GM19025 (cell line): ENCODE measurements at regions not wholly inside any gene's neighbourhood (a gene's known extent, or its start where the extent isn't known, plus 50 kb on each side); places are given as distances from the start of the nearest gene placed in this dataset.

Experiments
- ATAC-seq: cut with Tn5 transposase; IDR thresholded peaks from one replicate; pipeline ENCODE4 v1.9.1; 2021; ENCODE audit warnings: mild to moderate bottlenecking, low read depth, moderate library complexity; ENCODE audit not compliant: unreplicated experiment

GRCh38 chr10:2145926-2146478 is 408.7 kb upstream of the ADARB2 start:
- no peak for ATAC-seq

- no peak for ATAC-seq
Observed at GRCh38 chr10:2145491-2145890, 408.2 kb upstream of the ADARB2 start.

GRCh38 chr10:2144584-2144983 is 407.3 kb upstream of the ADARB2 start:
- ATAC-seq, result no peak

DNA sequence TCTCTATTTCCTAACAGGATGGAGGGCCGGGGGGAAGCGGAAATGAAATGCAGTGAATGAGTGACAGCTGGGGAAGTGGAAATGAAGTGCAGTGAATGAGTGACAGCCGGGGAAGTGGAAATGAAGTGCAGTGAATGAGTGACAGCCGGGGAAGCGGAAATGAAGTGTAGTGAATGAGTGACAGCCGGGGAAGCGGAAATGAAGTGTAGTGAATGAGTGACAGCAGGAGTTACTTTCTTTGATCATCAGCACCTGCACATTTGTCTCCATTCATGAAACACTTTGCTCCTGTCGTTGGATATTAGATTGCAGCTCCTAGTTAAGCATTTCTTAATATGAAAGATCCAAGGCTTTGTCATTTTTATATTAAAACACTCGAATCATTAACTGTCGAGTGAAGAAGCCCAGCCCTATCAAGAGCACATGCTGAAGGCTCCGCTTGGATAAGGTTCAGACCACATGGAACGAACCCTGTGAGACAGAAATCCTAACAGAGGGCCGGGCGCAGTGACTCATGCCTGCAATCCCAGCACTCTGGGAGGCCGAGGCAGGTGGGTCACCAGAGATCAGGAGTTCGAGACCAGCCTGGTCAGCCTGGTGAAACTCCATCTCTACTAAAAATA is 406.0 kb upstream of the ADARB2 start:
- no peak for ATAC-seq

GRCh38 chr10:2139746-2140145 is 402.4 kb upstream of the ADARB2 start:
- no peak for ATAC-seq

DNA sequence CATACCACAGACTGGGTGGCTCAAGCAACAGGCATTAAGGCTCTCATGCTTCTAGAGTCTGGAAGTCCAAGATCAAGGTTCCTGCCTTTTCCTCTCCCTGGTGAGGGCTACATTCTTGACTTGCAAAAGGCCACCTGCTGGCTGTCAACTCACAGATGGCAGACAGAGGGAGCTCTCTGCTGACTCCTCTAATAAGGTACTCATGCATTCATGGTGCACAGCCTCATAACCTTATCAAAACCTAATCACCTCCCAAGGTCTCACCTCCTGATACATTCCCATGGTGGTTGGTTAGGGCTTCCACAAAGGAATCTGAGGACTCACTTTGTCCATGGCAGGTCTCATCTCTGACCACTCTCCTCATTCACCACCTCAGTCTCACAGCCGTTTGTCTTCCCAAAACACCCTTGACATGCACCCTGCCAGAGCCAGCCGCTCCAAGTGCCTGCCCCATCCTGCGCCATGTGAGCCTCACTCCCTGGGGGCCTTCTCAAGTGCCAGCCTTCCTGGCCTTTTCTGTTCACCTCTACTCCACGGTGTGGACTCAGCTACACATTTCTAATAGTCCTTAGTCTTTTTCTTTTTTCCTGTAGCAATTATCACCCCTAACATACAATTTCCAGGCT is 400.3 kb upstream of the ADARB2 start:
- no peak for ATAC-seq

DNA sequence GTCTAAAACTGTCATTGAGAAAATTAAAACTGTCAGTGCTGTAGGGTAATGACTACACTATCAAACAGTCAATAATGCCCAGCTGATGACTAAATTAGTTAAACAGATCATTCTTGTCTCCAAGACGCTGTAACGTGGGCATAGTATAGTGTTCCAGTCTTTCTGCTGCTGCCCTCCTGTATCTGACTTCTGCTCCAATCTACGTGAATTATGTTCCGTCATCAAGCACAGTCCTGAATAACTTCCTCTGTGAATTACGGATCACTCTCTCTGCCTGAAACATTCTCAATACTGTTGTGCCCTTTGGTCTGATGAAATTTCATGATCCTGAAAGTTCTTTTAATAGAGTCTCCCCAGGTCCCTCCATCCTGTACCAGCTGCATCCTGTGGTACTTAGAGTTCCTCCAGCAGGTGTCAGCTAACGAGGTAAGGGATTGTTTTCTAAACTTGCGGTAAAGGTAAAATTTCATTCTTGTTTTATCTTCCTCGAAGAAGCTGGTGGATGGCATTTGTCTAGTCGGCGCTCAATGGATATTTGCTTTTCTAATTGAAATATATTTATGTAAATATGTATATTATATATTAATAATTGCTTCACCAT is 393.5 kb upstream of the ADARB2 start:
- ATAC-seq, result no peak

DNA sequence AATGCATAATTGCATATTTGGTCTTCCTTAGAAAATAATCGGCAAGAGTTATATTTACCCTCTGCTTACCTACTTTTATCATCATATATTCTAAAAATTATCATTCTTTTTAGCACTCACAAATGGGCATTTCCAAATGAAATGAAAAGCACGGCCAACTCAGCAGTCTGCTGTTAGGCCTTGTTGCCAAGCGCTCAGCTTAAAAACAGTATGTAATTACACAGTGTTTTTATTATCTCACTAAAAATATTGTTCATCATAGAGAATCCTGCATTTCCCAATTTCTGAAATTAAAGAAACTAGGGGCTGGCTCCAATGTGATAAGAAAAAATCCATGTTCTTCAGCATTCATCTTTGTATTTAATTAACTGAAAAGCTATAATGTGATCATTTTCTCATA is 391.7 kb upstream of the ADARB2 start:
- no peak for ATAC-seq

GRCh38 chr10:2124135-2124534 is 386.8 kb upstream of the ADARB2 start:
- ATAC-seq, result no peak

DNA sequence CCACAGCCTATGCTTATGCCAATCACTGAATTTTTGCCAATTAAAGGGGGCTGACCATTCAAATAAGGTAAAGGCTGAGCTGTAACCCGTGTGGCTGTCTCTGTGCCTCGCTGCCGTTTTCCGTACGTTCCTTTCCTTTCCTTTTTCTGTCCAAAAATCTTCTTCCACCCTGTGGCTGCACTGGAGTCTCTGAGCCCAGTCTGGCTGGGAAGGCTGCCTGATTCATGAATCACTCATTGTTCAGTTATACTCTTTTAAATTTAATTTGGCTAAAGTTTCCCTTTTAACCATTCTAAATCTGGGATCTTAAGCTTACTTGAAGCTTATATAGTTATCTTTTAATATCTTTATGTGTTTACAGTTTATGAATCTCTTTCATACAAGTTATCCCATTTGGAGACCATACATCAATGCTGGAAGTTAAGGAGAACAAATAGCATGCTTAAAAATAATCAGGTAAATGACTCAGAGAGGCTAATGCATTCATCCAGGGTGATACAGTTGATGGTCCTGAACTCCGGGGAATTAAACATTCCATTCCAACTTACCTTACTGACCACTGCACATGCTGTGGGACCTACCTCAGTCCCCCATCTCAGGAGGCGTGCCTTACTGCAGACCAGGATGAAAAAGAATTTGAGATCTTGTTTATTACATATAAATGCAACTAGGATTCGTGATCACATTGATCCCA is 385.3 kb upstream of the ADARB2 start:
- no peak for ATAC-seq

DNA sequence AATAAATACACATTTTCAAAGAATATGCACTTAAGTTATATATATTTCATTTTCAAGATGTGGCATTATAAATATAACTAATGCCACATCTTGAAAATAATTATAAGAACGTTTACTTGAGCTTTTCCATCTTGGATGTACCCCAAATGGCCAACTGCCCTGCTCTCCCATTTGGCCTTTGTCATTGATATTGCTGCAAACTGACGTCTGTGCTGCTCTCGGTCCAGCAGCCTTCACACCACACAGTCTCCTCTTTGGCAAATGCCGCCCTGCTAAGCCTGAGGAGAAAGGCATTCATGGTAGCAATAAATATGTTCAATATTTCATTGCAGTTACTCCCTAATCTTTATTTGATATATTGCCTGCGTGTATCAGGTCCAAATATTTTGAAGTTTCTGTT is 384.6 kb upstream of the ADARB2 start:
- no peak for ATAC-seq

- no peak for ATAC-seq
Observed at GRCh38 chr10:2121315-2121714, 384.0 kb upstream of the ADARB2 start.

DNA sequence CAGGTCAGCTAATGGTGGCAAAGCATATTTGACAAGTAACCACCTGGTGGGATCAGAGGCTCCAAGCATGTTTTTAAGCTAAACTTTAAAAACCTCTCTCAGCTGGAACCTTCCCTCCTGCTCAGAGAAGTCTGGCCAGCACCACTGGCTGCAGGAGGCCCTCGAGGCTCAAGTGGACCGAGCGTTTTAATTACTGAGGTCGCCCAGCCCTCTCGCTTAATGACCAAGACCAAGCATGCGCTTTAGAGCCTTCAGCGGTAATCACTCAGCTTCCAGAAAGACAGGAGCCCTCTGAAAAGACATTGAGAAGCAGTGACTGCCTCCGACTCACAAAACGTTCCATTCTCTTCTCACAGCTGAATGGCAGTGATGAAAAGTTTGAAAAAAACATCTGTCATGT is 383.4 kb upstream of the ADARB2 start:
- no peak for ATAC-seq

GRCh38 chr10:2119316-2119715 is 382.0 kb upstream of the ADARB2 start:
- no peak for ATAC-seq

GRCh38 chr10:2118201-2118600 is 380.9 kb upstream of the ADARB2 start:
- ATAC-seq, result no peak

- no peak for ATAC-seq
Observed at GRCh38 chr10:2117641-2118040, 380.3 kb upstream of the ADARB2 start.

GRCh38 chr10:2111965-2112364 is 374.6 kb upstream of the ADARB2 start:
- ATAC-seq, result no peak

DNA sequence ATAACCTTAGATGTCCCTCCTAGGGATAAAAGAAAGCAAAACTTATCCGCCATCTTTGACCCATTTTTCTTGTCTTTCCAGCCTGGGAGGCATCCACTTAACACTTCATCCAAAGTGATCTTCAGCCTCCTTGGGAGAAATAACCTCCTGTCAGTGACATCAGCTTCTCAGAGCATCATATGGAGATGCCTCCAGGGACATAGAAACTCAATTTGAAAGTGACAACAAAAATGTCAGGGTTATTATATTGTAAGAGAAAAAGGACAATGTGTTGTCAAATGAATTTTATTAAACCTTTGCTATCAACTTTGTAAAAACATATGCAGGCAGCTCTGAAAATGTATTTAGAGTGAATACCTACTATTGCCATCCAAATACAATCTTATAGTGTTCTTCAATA is 371.2 kb upstream of the ADARB2 start:
- ATAC-seq, result no peak

GRCh38 chr10:2106641-2107040 is 369.3 kb upstream of the ADARB2 start:
- no peak for ATAC-seq

DNA sequence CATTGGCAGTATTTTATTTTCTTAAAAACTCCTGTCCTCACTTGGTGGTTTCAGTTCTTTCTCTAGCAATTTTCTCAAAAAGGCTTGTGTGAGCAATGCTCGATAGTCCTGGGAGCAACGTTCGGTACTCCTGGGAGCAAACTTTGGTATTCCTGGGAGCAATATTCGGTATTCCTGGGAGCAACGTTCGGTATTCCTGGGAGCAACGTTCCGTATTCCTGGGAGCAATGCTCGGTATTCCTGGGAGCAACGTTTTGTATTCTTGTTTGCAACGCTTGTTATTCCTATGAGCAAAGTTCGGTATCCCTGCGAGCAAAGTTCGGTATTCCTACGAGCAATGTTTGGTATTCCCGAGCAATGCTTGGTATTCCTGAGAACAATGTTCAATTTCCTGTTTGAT is 362.0 kb upstream of the ADARB2 start:
- ATAC-seq, result no peak

DNA sequence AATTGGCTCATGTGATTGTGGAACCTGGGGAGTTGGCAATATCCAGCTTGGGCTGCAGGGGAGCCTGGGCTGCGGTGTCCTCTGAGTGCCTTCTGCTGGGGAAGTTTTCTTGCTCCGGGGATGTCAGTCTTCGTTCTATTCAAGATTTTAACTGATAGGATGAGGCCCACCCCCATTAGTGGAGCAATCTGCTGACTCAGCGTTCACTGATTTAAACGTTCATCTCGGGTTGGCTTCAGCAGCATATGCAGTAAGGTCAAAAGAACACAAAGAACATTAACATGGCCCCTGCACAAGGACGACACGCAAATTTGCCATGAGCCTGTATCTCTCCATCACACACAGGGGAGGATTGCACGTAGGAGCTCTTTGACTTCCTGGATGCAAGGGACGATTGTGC is 360.6 kb upstream of the ADARB2 start:
- no peak for ATAC-seq
